ENCODE measurements at regions not wholly inside any gene's neighbourhood (a gene's known extent, or its start where the extent isn't known, plus 50 kb on each side); places are given as distances from the start of the nearest gene placed in this dataset.
"Not testable (repeated sequence)": the region's sequence is repeated elsewhere in the genome, so short reads cannot be mapped to it uniquely, and the experiment has no call there.

- DNase-seq (ENCODE audit: low read depth, low spot score); CTCF ChIA-PET; H3K4me1 ChIP-seq (ENCODE audit: control insufficient read depth, insufficient read depth, low read length); H3K27me3 ChIP-seq (ENCODE audit: control insufficient read depth, insufficient read depth, low read length); POLR2A ChIA-PET; ATAC-seq; H3K9me3 ChIP-seq (ENCODE audit: control insufficient read depth, insufficient read depth, low read depth, low read length); in situ Hi-C loops (cut with HindIII; ENCODE audit: low pct_unique_long_range_greater_than_20kb, low sequenced_read_pairs); H3K36me3 ChIP-seq (ENCODE audit: control insufficient read depth, insufficient read depth, low read length): not testable (repeated sequence)
- intact Hi-C loops (cut with micrococcal nuclease; ENCODE audit: unreplicated experiment), result loop anchor here (10.0 kb wide), 1 partner anchor 136 kb away; no protein-coding TSS in a partner anchor
- BruUV-seq (replicated peaks), result TSS peak; percentile 97
- H3K27ac ChIP-seq (ENCODE audit: low read length), result peak overlapping the region; percentile 73
- peak overlapping the region; percentile 46 to 61 for H3K4me3 ChIP-seq (ENCODE audit: low read depth in 2 of 2, low read length in 2 of 2)
Measured at GRCh38 chr3:195990841-195991174, 82.5 kb upstream of the TNK2 start.

GRCh38 chr3:195989921-195990840 is 81.8 kb upstream of the TNK2 start:
- DNase-seq (ENCODE audit: low read depth, low spot score); CTCF ChIA-PET; in situ Hi-C loops (cut with HindIII; ENCODE audit: low pct_unique_long_range_greater_than_20kb, low sequenced_read_pairs); H3K36me3 ChIP-seq (ENCODE audit: control insufficient read depth, insufficient read depth, low read length); H3K27me3 ChIP-seq (ENCODE audit: control insufficient read depth, insufficient read depth, low read length); H3K9me3 ChIP-seq (ENCODE audit: control insufficient read depth, insufficient read depth, low read depth, low read length); H3K4me1 ChIP-seq (ENCODE audit: control insufficient read depth, insufficient read depth, low read length); BruUV-seq (replicated peaks); POLR2A ChIA-PET: not testable (repeated sequence)
- peak overlapping the region; percentile 46 to 61 for H3K4me3 ChIP-seq (ENCODE audit: low read depth in 2 of 2, low read length in 2 of 2)
- intact Hi-C loops (cut with micrococcal nuclease; ENCODE audit: unreplicated experiment), result loop anchor here (10.0 kb wide), 1 partner anchor 135 kb away; no protein-coding TSS in a partner anchor
- H3K27ac ChIP-seq (ENCODE audit: low read length), result peak overlapping the region; percentile 73
- TF ChIP-seq TCF7L2 (IDR thresholded peaks at IDR 0.05; ENCODE audit: low read depth, low read length) (peak; percentile 66; the same call in 1 of the 2 replicates), POLR2AphosphoS5 (IDR thresholded peaks at IDR 0.05; ENCODE audit: low read depth, low read length) (peak; percentile 82)
- ATAC-seq, result peak; percentile 91

- POLR2A ChIA-PET; CTCF ChIA-PET; H3K36me3 ChIP-seq (ENCODE audit: control insufficient read depth, insufficient read depth, low read length); intact Hi-C loops (cut with micrococcal nuclease; ENCODE audit: unreplicated experiment); H3K4me1 ChIP-seq (ENCODE audit: control insufficient read depth, insufficient read depth, low read length); in situ Hi-C loops (cut with HindIII; ENCODE audit: low pct_unique_long_range_greater_than_20kb, low sequenced_read_pairs); DNase-seq (ENCODE audit: low read depth, low spot score); H3K27me3 ChIP-seq (ENCODE audit: control insufficient read depth, insufficient read depth, low read length); H3K27ac ChIP-seq (ENCODE audit: low read length); H3K9me3 ChIP-seq (ENCODE audit: control insufficient read depth, insufficient read depth, low read depth, low read length): not testable (repeated sequence)
- TSS peak; percentile 86 for BruUV-seq (replicated peaks)
- H3K4me3 ChIP-seq (ENCODE audit: low read depth in 2 of 2, low read length in 2 of 2), result peak overlapping the region; percentile 46 to 48
- ATAC-seq, result peak; percentile 74
Measured at GRCh38 chr3:195989197-195989920, 81.0 kb upstream of the TNK2 start.

- H3K4me3 ChIP-seq (ENCODE audit: low read depth in 2 of 2, low read length in 2 of 2), result peak overlapping the region; percentile 16 to 18; a peak in 1 of 4 replicates
- CTCF ChIA-PET; H3K27me3 ChIP-seq (ENCODE audit: control insufficient read depth, insufficient read depth, low read length); in situ Hi-C loops (cut with HindIII; ENCODE audit: low pct_unique_long_range_greater_than_20kb, low sequenced_read_pairs); ATAC-seq; H3K9me3 ChIP-seq (ENCODE audit: control insufficient read depth, insufficient read depth, low read depth, low read length); DNase-seq (ENCODE audit: low read depth, low spot score); intact Hi-C loops (cut with micrococcal nuclease; ENCODE audit: unreplicated experiment); H3K36me3 ChIP-seq (ENCODE audit: control insufficient read depth, insufficient read depth, low read length); H3K27ac ChIP-seq (ENCODE audit: low read length); H3K4me1 ChIP-seq (ENCODE audit: control insufficient read depth, insufficient read depth, low read length); POLR2A ChIA-PET; BruUV-seq (replicated peaks): not testable (repeated sequence)
Measured at GRCh38 chr3:195988764-195989163, 80.4 kb upstream of the TNK2 start.

GRCh38 chr3:195987001-195987400 is 78.7 kb upstream of the TNK2 start:
- in situ Hi-C loops (cut with HindIII; ENCODE audit: low pct_unique_long_range_greater_than_20kb, low sequenced_read_pairs); H3K4me1 ChIP-seq (ENCODE audit: control insufficient read depth, insufficient read depth, low read length); H3K36me3 ChIP-seq (ENCODE audit: control insufficient read depth, insufficient read depth, low read length); BruUV-seq (replicated peaks); H3K27me3 ChIP-seq (ENCODE audit: control insufficient read depth, insufficient read depth, low read length); H3K27ac ChIP-seq (ENCODE audit: low read length); CTCF ChIA-PET; ATAC-seq; DNase-seq (ENCODE audit: low read depth, low spot score); intact Hi-C loops (cut with micrococcal nuclease; ENCODE audit: unreplicated experiment); POLR2A ChIA-PET; H3K9me3 ChIP-seq (ENCODE audit: control insufficient read depth, insufficient read depth, low read depth, low read length); H3K4me3 ChIP-seq (ENCODE audit: low read depth in 2 of 2, low read length in 2 of 2): not testable (repeated sequence)

- BruUV-seq (replicated peaks); H3K4me3 ChIP-seq (ENCODE audit: low read depth in 2 of 2, low read length in 2 of 2); in situ Hi-C loops (cut with HindIII; ENCODE audit: low pct_unique_long_range_greater_than_20kb, low sequenced_read_pairs); H3K9me3 ChIP-seq (ENCODE audit: control insufficient read depth, insufficient read depth, low read depth, low read length); intact Hi-C loops (cut with micrococcal nuclease; ENCODE audit: unreplicated experiment); ATAC-seq; H3K4me1 ChIP-seq (ENCODE audit: control insufficient read depth, insufficient read depth, low read length); H3K27me3 ChIP-seq (ENCODE audit: control insufficient read depth, insufficient read depth, low read length); H3K36me3 ChIP-seq (ENCODE audit: control insufficient read depth, insufficient read depth, low read length); CTCF ChIA-PET; POLR2A ChIA-PET; H3K27ac ChIP-seq (ENCODE audit: low read length); DNase-seq (ENCODE audit: low read depth, low spot score): not testable (repeated sequence)
Measured at GRCh38 chr3:195986576-195986975, 78.2 kb upstream of the TNK2 start.

GRCh38 chr3:195985348-195985920 is 77.1 kb upstream of the TNK2 start:
- BruUV-seq (replicated peaks); H3K4me1 ChIP-seq (ENCODE audit: control insufficient read depth, insufficient read depth, low read length); POLR2A ChIA-PET: not testable (repeated sequence)

More at GRCh38 chr3:195985348-195985920, 77.1 kb upstream of the TNK2 start:
- H3K4me3 ChIP-seq (ENCODE audit: low read depth in 2 of 2, low read length in 2 of 2); DNase-seq (ENCODE audit: low read depth, low spot score); intact Hi-C loops (cut with micrococcal nuclease; ENCODE audit: unreplicated experiment); in situ Hi-C loops (cut with HindIII; ENCODE audit: low pct_unique_long_range_greater_than_20kb, low sequenced_read_pairs); H3K9me3 ChIP-seq (ENCODE audit: control insufficient read depth, insufficient read depth, low read depth, low read length); H3K27ac ChIP-seq (ENCODE audit: low read length); ATAC-seq; H3K36me3 ChIP-seq (ENCODE audit: control insufficient read depth, insufficient read depth, low read length); H3K27me3 ChIP-seq (ENCODE audit: control insufficient read depth, insufficient read depth, low read length); CTCF ChIA-PET: not testable (repeated sequence)

Data from Panc1 (cell line).